HUES48 (cell line): ENCODE measurements at regions not wholly inside any gene's neighbourhood (a gene's known extent, or its start where the extent isn't known, plus 50 kb on each side); places are given as distances from the start of the nearest gene placed in this dataset.

Experiments used
- H3K27ac ChIP-seq: one replicate; pipeline ENCODE4 v1.7.0; 2013; ENCODE audit warnings: low read depth, low read length, inconsistent platforms
- H3K27me3 ChIP-seq: 2 replicates; pipeline ENCODE4 v1.6.1; 2013; ENCODE audit warnings: mild to moderate bottlenecking, low read length; ENCODE audit not compliant: control insufficient read depth, insufficient read depth
- H3K36me3 ChIP-seq: 2 replicates; pipeline ENCODE4 v1.6.1; 2013; ENCODE audit warnings: low read length; ENCODE audit not compliant: control insufficient read depth, insufficient read depth
- H3K4me1 ChIP-seq: 2 replicates; pipeline ENCODE4 v1.6.1; 2013; ENCODE audit warnings: mild to moderate bottlenecking, low read length; ENCODE audit not compliant: control insufficient read depth, insufficient read depth
- H3K4me3 ChIP-seq: 2 replicates; pipeline ENCODE4 v1.5.1; 2013; ENCODE audit warnings: mild to moderate bottlenecking, low read depth, low read length
- H3K9ac ChIP-seq: 2 replicates; pipeline ENCODE4 v1.6.1; 2013; ENCODE audit warnings: mild to moderate bottlenecking, low read depth, low read length, moderate library complexity
- H3K9me3 ChIP-seq: 2 replicates; pipeline ENCODE4 v1.6.1; 2013; ENCODE audit warnings: low read length; ENCODE audit not compliant: control insufficient read depth, insufficient read depth

DNA sequence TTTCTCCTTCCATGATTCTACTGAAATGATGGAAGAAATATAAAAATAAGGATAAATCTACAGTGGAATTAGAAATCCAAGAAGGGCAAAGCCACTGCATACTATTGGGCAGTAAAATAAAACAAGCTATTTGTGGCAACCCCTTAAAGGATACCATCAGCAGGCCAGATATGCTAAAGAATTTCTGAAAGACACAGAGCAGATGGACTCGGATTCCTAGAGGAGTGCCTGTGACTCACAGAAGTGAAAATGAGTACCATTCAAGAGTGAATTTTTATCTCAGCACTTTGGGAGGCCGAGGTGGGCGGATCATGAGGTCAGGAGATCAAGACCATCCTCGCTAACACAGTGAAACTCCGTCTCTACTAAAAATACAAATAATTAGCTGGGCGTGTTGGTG lies 318.1 kb downstream of the LRIG3 start:
- Histone ChIP-seq H3K4me3 (no peak overlapping the region), H3K9me3 (no peaks in the 10 kb centered on the region), H3K9ac (no peak overlapping the region), H3K27me3 (no peaks in the 10 kb centered on the region), H3K4me1 (no peaks in the 10 kb centered on the region), H3K36me3 (no peaks in the 10 kb centered on the region), H3K27ac (no peak overlapping the region)

GRCh38 chr12:58602736-58603135 lies 317.6 kb downstream of the LRIG3 start:
- no peaks in the 10 kb centered on the region for H3K9me3 ChIP-seq
- no peak overlapping the region for H3K9ac ChIP-seq
- no peaks in the 10 kb centered on the region for H3K4me1 ChIP-seq
- H3K27me3 ChIP-seq, result no peaks in the 10 kb centered on the region
- H3K4me3 ChIP-seq, result no peak overlapping the region
- no peaks in the 10 kb centered on the region for H3K36me3 ChIP-seq
- no peak overlapping the region for H3K27ac ChIP-seq

- Histone ChIP-seq H3K27me3 (no peaks in the 10 kb centered on the region), H3K4me1 (peaks cover 2% of the 10 kb centered on the region; the same call in 1 of the 2 replicates), H3K4me3 (no peak overlapping the region), H3K27ac (no peak overlapping the region), H3K9me3 (no peaks in the 10 kb centered on the region), H3K36me3 (no peaks in the 10 kb centered on the region), H3K9ac (no peak overlapping the region)
These were observed 312.5 kb downstream of the LRIG3 start for GRCh38 chr12:58607805-58608204.

GRCh38 chr12:58608711-58609110 lies 311.6 kb downstream of the LRIG3 start:
- Histone ChIP-seq H3K4me1 (peaks cover 2% of the 10 kb centered on the region; the same call in 1 of the 2 replicates), H3K9ac (no peak overlapping the region), H3K36me3 (no peaks in the 10 kb centered on the region), H3K4me3 (no peak overlapping the region), H3K9me3 (no peaks in the 10 kb centered on the region), H3K27me3 (no peaks in the 10 kb centered on the region), H3K27ac (no peak overlapping the region)

GRCh38 chr12:58615047-58615446 lies 305.3 kb downstream of the LRIG3 start:
- Histone ChIP-seq H3K4me3 (no peak overlapping the region), H3K27ac (no peak overlapping the region), H3K9me3 (no peaks in the 10 kb centered on the region), H3K4me1 (peaks cover 2% of the 10 kb centered on the region; the same call in 1 of the 2 replicates), H3K36me3 (no peaks in the 10 kb centered on the region), H3K9ac (no peak overlapping the region), H3K27me3 (no peaks in the 10 kb centered on the region)

DNA sequence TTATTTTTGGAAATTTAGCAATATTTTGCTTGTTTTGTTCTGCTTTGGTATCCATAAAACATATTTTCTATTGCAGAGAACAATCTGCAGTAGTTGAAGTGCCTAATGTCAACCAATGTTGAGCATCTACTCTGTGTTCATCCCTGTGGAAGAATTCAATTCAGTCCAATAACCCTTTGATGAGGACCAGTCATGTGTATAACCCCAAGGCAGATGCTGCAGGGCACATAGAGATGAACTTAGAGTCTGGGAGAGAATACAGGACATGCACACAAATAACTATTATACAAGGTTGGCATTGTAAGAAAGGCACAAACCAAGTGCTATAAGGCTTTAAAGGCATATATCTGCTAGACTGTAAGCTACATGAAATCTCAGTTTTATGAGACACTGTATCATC lies 304.7 kb downstream of the LRIG3 start:
- H3K36me3 ChIP-seq, result no peaks in the 10 kb centered on the region
- H3K9me3 ChIP-seq, result no peaks in the 10 kb centered on the region
- H3K27me3 ChIP-seq, result no peaks in the 10 kb centered on the region
- H3K4me1 ChIP-seq, result peaks cover 2% of the 10 kb centered on the region; the same call in 1 of the 2 replicates
- no peak overlapping the region for H3K27ac ChIP-seq
- no peak overlapping the region for H3K9ac ChIP-seq
- no peak overlapping the region for H3K4me3 ChIP-seq

GRCh38 chr12:58616618-58617017 lies 303.7 kb downstream of the LRIG3 start:
- Histone ChIP-seq H3K36me3 (no peaks in the 10 kb centered on the region), H3K9me3 (no peaks in the 10 kb centered on the region), H3K4me1 (peaks cover 2% of the 10 kb centered on the region; the same call in 1 of the 2 replicates), H3K27ac (no peak overlapping the region), H3K9ac (no peak overlapping the region), H3K27me3 (no peaks in the 10 kb centered on the region), H3K4me3 (no peak overlapping the region)

GRCh38 chr12:58621126-58621525 lies 299.2 kb downstream of the LRIG3 start:
- H3K27ac ChIP-seq, result no peak overlapping the region
- H3K27me3 ChIP-seq, result no peaks in the 10 kb centered on the region
- H3K4me1 ChIP-seq, result no peaks in the 10 kb centered on the region
- no peak overlapping the region for H3K4me3 ChIP-seq
- H3K9me3 ChIP-seq, result no peaks in the 10 kb centered on the region
- no peak overlapping the region for H3K9ac ChIP-seq
- H3K36me3 ChIP-seq, result no peaks in the 10 kb centered on the region

- peaks cover 6% of the 10 kb centered on the region; the same call in 1 of the 2 replicates for H3K4me1 ChIP-seq
- H3K27ac ChIP-seq, result no peak overlapping the region
- no peak overlapping the region for H3K4me3 ChIP-seq
- no peak overlapping the region for H3K9ac ChIP-seq
- H3K9me3 ChIP-seq, result no peaks in the 10 kb centered on the region
- H3K27me3 ChIP-seq, result no peaks in the 10 kb centered on the region
- H3K36me3 ChIP-seq, result no peaks in the 10 kb centered on the region
These were observed 290.9 kb downstream of the LRIG3 start for GRCh38 chr12:58629376-58629775.

- Histone ChIP-seq H3K9ac (no peak overlapping the region), H3K4me1 (peaks cover 6% of the 10 kb centered on the region; the same call in 1 of the 2 replicates), H3K9me3 (0 out of 2 replicates have a peak, but pooled peaks cover 5% of the 10 kb centered on the region), H3K36me3 (no peaks in the 10 kb centered on the region), H3K27me3 (no peaks in the 10 kb centered on the region), H3K4me3 (no peak overlapping the region), H3K27ac (no peak overlapping the region)
These were observed 286.8 kb downstream of the LRIG3 start for GRCh38 chr12:58633479-58633878.

DNA sequence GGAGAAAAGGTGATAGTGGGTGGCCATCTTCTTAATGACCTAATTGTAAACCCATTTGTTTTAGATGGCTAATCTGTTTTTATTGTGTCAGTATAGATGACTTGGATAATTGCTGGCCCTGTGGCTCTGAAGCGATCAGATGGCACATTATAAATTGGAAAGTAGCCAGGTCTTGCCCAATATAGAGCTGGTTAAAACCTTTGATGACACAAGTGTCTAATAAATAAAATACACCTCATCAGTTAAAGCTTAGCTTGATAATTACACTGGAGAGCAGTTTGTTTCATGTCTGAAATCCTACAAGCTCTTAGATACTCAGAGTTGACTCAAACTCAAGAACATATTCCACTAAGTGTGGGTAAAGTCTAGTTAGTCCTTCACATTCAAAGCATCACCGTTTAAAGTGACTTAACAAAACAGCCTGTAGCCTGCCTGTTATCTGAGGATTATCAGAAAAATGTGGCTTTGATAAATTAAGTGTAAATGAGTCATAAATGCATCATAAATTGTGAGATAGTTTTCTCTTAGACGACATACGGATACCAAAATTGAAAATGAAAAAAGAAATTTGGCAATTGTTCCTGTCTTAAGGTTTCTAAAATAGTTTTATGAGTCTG lies 280.9 kb downstream of the LRIG3 start:
- peaks cover 3% of the 10 kb centered on the region; the same call in 1 of the 2 replicates for H3K4me1 ChIP-seq
- no peak overlapping the region for H3K4me3 ChIP-seq
- no peak overlapping the region for H3K27ac ChIP-seq
- no peaks in the 10 kb centered on the region for H3K27me3 ChIP-seq
- H3K9ac ChIP-seq, result no peak overlapping the region
- no peaks in the 10 kb centered on the region for H3K36me3 ChIP-seq
- 0 out of 2 replicates have a peak, but pooled peaks cover 5% of the 10 kb centered on the region for H3K9me3 ChIP-seq
